ENCODE measurements at regions not wholly inside any gene's neighbourhood (a gene's known extent, or its start where the extent isn't known, plus 50 kb on each side); places are given as distances from the start of the nearest gene placed in this dataset.

DNA sequence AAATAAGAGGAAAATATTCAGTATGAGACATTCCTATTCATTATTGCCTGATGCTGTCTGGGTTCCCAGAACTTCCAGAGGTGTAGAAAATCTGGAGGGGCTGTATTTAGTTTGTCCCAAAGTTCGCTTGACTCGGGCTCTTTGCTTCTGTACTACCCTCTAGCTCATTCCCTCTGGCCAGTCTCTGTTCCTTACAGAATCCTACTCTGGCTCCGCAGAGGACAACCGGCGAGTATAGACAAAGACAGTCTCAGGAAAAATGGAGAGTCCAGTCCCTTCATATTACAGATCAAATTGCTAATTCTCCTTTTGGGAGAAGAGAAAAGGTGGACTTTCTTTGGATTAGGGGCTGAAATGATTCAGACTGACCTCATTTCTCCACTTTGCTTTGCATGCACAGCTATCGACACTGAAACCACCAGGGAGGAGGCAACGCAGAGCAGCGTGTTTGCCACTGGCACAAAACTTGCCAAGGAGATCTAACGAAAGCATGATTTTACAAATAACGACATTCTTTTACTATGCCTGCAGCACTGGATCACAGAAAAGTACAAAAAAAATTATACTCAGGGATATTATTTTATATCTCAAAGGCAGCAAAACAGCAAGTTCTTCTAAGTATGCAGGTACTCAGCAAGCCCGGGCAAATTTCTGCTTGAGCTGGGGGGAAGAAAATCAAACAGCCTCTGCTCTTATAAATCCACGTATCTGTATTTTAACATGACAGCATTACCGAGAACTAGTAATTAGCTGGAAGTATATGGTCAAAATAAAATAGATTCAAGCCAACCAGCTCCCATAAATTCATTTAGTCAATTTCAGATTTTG lies 279.7 kb downstream of the NPR3 start:
- Mint-ChIP-seq H3K4me3 (no peak overlapping the region), H3K9me3 (ENCODE audit: low read depth) (no peaks in the 10 kb centered on the region), H3K36me3 (no peaks in the 10 kb centered on the region), H3K4me1 (ENCODE audit: low read depth) (no peaks in the 10 kb centered on the region), H3K27ac (no peak overlapping the region), H3K27me3 (no peaks in the 10 kb centered on the region)

DNA sequence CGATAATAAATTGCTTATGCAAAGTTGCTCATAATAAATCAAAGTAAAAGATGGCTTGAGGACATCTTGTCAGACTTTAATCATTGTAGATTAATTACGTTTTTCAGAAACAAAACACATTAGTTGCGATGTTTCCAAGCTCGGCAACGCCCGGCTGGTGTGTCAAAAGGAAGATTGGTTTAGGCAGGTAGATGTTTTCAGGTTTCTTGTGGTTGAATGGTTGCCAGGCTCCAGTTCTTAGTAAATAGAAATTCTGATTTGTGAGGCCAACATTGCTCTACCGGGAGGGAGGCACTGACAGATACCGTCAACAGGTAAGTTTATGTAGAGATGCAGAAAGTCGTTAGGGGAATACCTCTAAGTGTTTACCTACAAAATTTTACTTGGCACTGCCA lies 280.3 kb downstream of the NPR3 start:
- Mint-ChIP-seq H3K27me3 (no peaks in the 10 kb centered on the region), H3K27ac (no peak overlapping the region), H3K4me3 (no peak overlapping the region), H3K4me1 (ENCODE audit: low read depth) (no peaks in the 10 kb centered on the region), H3K36me3 (no peaks in the 10 kb centered on the region), H3K9me3 (ENCODE audit: low read depth) (no peaks in the 10 kb centered on the region)

GRCh38 chr5:32996336-32996735 lies 285.2 kb downstream of the NPR3 start:
- Mint-ChIP-seq H3K36me3 (no peaks in the 10 kb centered on the region), H3K4me1 (ENCODE audit: low read depth) (no peaks in the 10 kb centered on the region), H3K27ac (no peak overlapping the region), H3K9me3 (ENCODE audit: low read depth) (no peaks in the 10 kb centered on the region), H3K27me3 (no peaks in the 10 kb centered on the region), H3K4me3 (no peak overlapping the region)

DNA sequence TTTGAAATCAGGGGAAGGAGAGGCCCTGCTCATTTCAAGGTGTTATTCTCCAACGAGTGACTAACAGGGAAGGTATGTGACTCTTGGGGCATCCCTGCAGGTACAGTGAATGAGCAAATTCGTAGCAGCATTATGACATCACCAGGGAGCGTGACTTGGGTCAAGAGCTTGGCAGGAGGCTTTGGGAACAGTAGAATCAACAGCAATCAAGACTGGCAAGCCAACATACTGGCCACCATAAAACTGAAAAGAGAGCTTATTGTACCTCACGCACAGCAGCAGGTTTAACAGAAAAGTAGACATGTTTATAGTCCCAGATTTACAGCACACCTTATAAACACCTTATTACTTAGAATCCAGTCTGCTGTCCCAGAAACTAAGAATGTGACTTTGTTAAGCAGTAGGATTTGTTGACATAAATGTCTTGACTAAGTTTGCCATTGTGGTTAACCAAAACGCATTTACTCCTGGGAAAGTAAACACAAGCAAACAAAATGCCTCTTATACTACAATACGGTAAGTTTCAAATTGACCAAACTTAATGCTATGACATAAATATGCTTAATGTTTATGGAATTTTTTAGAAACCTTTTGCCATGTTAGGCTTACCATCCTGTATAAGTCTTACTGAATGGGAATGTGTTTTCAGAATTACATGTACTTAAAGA lies 297.8 kb downstream of the NPR3 start:
- Mint-ChIP-seq H3K4me3 (no peak overlapping the region), H3K9me3 (ENCODE audit: low read depth) (peaks cover 24% of the 10 kb centered on the region), H3K4me1 (ENCODE audit: low read depth) (no peaks in the 10 kb centered on the region), H3K36me3 (no peaks in the 10 kb centered on the region), H3K27me3 (no peaks in the 10 kb centered on the region), H3K27ac (no peak overlapping the region)

DNA sequence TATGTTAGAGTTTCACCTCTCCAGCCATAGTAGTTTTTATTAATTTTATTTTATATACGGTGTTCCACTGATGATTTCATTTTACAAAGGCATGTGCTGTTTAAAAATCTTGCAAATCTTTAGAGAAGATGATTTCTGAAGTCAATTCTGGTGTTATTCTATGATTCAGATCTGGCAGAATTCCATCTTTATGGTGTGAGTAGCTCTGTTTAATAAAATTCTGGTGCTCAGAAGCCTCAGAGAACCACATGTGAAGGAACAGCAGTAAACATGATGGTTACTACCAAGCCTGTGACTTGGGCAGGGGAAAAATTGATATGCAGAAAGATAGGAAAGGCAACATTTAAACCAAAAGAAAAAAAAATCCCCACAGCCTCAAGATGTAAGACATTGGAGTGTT lies 299.7 kb downstream of the NPR3 start:
- Mint-ChIP-seq H3K36me3 (no peaks in the 10 kb centered on the region), H3K27ac (no peak overlapping the region), H3K9me3 (ENCODE audit: low read depth) (peaks cover 33% of the 10 kb centered on the region), H3K4me3 (no peak overlapping the region), H3K4me1 (ENCODE audit: low read depth) (no peaks in the 10 kb centered on the region), H3K27me3 (no peaks in the 10 kb centered on the region)

- Mint-ChIP-seq H3K27ac (no peak overlapping the region), H3K9me3 (ENCODE audit: low read depth) (peaks cover 35% of the 10 kb centered on the region), H3K4me3 (no peak overlapping the region), H3K4me1 (ENCODE audit: low read depth) (no peaks in the 10 kb centered on the region), H3K36me3 (no peaks in the 10 kb centered on the region), H3K27me3 (no peaks in the 10 kb centered on the region)
Observed at GRCh38 chr5:33011801-33012200, 300.7 kb downstream of the NPR3 start.

DNA sequence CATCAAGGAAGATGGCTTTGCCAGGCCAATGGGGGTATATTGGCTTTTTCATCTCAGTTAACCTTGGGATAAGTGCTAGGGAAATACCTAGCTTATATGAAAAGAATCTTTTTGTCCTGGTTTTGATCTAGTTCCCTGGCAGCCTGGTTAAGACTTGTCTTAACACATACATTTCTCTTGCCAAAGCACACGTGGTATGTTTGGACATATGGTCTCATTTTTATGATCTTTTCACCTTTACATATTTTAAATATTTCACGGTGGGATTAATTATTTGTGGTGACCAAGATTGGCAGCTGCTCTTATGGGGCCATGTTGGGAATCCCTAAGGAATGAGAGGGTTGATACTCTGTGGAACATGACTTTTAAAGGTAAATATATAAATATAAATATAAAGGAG lies 312.5 kb downstream of the NPR3 start:
- H3K27me3 Mint-ChIP-seq = no peaks in the 10 kb centered on the region
- peaks cover 6% of the 10 kb centered on the region for H3K9me3 Mint-ChIP-seq (ENCODE audit: low read depth)
- H3K4me3 Mint-ChIP-seq = no peak overlapping the region
- no peaks in the 10 kb centered on the region for H3K4me1 Mint-ChIP-seq (ENCODE audit: low read depth)
- H3K27ac Mint-ChIP-seq = no peak overlapping the region
- no peaks in the 10 kb centered on the region for H3K36me3 Mint-ChIP-seq

DNA sequence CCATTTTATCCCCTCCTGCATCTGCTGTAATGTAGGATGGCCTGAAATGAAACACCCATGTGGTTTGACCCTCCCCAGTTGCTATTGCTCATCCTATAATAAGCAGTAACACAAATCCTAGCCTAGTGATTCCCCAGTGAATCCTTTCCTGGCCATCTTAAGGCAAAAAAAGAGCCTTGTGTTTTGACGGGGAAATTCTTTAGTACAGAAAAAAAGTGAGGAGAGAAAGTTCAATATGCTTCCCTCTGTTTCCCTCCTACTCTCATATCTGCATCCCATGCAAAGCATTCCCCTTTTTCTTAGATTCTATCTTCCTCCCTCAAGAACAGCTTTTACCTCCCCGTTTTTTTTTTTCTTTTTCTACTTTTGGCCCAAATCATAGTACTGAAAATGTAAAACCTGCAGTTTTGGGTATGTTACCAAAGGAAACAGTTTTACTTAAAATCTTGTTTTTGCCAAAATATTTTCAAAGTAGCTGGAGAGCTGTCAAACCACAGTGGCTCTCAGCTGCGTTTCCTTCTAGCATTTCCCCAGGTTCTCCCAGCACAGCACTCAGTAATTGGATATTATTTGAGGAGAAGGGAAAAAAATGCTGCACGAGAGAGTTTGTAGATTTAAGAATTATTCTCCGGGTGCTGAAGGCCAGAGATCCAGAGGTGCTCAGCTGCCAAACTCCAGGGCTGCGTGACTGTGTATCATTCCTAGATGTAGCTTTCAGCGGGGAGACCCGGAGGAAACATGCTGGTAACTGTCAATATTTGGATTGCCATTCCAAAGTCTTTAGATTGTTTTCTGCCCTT lies 321.4 kb downstream of the NPR3 start:
- H3K27me3 Mint-ChIP-seq = no peaks in the 10 kb centered on the region
- no peak overlapping the region for H3K27ac Mint-ChIP-seq
- H3K36me3 Mint-ChIP-seq = no peaks in the 10 kb centered on the region
- H3K9me3 Mint-ChIP-seq (ENCODE audit: low read depth) = peaks cover 6% of the 10 kb centered on the region
- H3K4me3 Mint-ChIP-seq = no peak overlapping the region
- H3K4me1 Mint-ChIP-seq (ENCODE audit: low read depth) = no peaks in the 10 kb centered on the region

- no peaks in the 10 kb centered on the region for H3K36me3 Mint-ChIP-seq
- no peak overlapping the region for H3K27ac Mint-ChIP-seq
- no peak overlapping the region for H3K4me3 Mint-ChIP-seq
- H3K9me3 Mint-ChIP-seq (ENCODE audit: low read depth) = peaks cover 4% of the 10 kb centered on the region
- H3K4me1 Mint-ChIP-seq (ENCODE audit: low read depth) = no peaks in the 10 kb centered on the region
- no peaks in the 10 kb centered on the region for H3K27me3 Mint-ChIP-seq
Observed at GRCh38 chr5:33033516-33033915, 322.4 kb downstream of the NPR3 start.

DNA sequence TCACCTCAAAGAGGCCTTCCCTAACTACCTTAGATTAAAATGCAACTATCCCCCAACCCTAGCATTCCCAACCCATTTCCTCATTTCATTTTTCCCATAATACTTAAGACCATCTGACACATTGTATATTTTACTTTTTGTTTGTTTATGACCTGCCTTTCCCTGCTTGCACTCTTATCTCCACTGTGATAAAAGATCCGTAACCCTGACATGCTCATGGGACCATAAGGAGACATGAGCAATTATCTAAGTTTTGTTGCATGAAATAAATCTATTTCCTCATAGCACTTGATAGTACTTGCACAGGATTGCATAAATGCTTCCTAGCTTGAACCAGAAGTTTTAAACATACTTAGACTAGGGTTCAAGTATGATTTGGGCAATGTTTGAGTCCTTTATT lies 323.7 kb downstream of the NPR3 start:
- peaks cover 4% of the 10 kb centered on the region for H3K9me3 Mint-ChIP-seq (ENCODE audit: low read depth)
- no peaks in the 10 kb centered on the region for H3K36me3 Mint-ChIP-seq
- no peak overlapping the region for H3K4me3 Mint-ChIP-seq
- no peak overlapping the region for H3K27ac Mint-ChIP-seq
- no peaks in the 10 kb centered on the region for H3K27me3 Mint-ChIP-seq
- no peaks in the 10 kb centered on the region for H3K4me1 Mint-ChIP-seq (ENCODE audit: low read depth)

GRCh38 chr5:33035851-33036527 lies 324.9 kb downstream of the NPR3 start:
- no peak overlapping the region for H3K27ac Mint-ChIP-seq
- H3K4me3 Mint-ChIP-seq = no peak overlapping the region
- H3K9me3 Mint-ChIP-seq (ENCODE audit: low read depth) = peaks cover 4% of the 10 kb centered on the region

DNA sequence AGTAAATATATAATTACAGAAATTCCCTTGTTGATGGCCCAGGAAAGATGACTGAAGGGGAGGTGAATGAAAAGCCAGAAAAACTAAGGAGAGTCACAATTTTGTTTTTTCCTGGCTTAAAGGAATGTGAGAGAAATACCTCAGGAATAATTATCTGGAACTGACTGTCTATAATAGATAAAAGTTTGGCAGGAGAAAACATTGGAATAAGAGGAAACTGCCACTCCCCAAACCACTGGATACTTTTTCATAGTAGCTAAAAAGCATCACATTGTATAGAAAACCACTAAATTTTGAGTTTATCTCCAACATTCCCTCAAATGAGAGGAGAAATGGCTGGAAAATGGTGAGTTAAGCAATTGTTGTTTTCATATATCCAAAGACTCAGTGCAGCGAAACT lies 326.0 kb downstream of the NPR3 start:
- Mint-ChIP-seq H3K36me3 (no peaks in the 10 kb centered on the region), H3K4me1 (ENCODE audit: low read depth) (no peaks in the 10 kb centered on the region), H3K27me3 (no peaks in the 10 kb centered on the region), H3K4me3 (no peak overlapping the region), H3K9me3 (ENCODE audit: low read depth) (peaks cover 4% of the 10 kb centered on the region), H3K27ac (no peak overlapping the region)

More at GRCh38 chr5:33035851-33036527, 324.9 kb downstream of the NPR3 start:
- Mint-ChIP-seq H3K36me3 (no peaks in the 10 kb centered on the region), H3K4me1 (ENCODE audit: low read depth) (no peaks in the 10 kb centered on the region), H3K27me3 (no peaks in the 10 kb centered on the region)

DNA sequence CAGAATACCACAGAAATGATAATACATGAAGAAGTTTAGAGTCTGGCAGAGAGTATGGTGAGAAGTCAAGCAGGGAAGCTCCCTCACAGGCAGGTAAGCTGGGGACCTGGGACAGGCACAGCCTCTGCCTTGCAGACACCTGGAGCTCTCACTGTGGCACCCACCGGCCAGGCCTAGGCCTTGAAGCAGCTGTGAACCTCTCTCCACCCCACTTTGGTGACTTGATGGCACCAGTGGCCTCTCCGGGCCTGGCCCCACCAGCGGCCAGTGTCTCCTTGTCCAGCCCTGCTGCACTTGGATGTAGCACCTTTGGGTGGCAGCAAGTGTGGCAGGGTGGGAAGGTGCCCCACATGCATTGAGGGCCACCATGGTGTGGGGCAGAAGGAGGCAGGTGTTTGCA lies 330.5 kb downstream of the NPR3 start:
- Mint-ChIP-seq H3K9me3 (ENCODE audit: low read depth) (peaks cover 4% of the 10 kb centered on the region), H3K36me3 (no peaks in the 10 kb centered on the region), H3K27ac (no peak overlapping the region), H3K4me1 (ENCODE audit: low read depth) (no peaks in the 10 kb centered on the region), H3K27me3 (no peaks in the 10 kb centered on the region), H3K4me3 (no peak overlapping the region)

DNA sequence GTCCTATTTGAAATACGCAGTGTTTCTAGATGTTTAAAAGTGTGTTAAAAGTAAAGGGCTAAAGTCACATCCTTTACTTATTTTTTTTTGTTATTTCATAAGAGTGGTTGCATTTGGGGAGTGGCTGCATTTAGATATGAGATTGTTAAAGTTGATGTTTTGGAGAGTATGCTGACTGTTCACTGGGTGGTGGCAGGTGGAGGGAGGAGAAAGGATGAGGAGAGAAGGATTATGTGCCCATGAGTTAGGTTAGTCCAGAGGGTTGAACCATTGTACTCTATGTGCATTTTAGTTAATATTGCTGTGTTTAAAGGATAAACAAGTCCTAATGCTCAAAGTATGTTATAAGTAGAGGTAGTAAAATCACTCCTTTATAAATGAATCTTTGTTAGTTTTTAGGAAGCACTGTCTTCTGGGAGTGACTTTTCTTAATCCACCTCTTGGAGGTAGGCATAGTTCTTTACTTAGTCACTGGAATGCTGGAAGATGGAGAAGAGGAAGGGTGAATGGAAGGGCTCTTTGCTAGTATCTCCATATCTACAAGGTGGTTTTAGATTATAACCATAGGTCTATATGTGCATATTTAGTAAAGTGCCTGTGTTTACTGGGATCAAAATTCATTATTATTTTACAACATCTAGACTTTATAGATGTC lies 332.3 kb downstream of the NPR3 start:
- H3K36me3 Mint-ChIP-seq = no peaks in the 10 kb centered on the region
- no peaks in the 10 kb centered on the region for H3K27me3 Mint-ChIP-seq
- H3K27ac Mint-ChIP-seq = no peak overlapping the region
- H3K4me3 Mint-ChIP-seq = no peak overlapping the region
- no peaks in the 10 kb centered on the region for H3K4me1 Mint-ChIP-seq (ENCODE audit: low read depth)
- peaks cover 8% of the 10 kb centered on the region for H3K9me3 Mint-ChIP-seq (ENCODE audit: low read depth)
